NB4 (cell line): ENCODE measurements at regions not wholly inside any gene's neighbourhood (a gene's known extent, or its start where the extent isn't known, plus 50 kb on each side); places are given as distances from the start of the nearest gene placed in this dataset.

ENCODE experiments used
- CTCF ChIP-seq: IDR thresholded peaks from one replicate; pipeline ENCODE4 v1.5.1; 2012; ENCODE audit warnings: low read depth, low read length
- POLR2A ChIP-seq: IDR thresholded peaks from 2 replicates; pipeline ENCODE4 v1.6.1; 2011; ENCODE audit warnings: mild to moderate bottlenecking; ENCODE audit not compliant: insufficient read length; ENCODE audit errors: extremely low read depth

GRCh38 chr11:21771097-21771496 is 421.8 kb upstream of the ANO5 start:
- no peak for TF ChIP-seq CTCF
- no peak for TF ChIP-seq POLR2A
